Embryonic facial prominence (tissue), 1 donor: ENCODE measurements at regions not wholly inside any gene's neighbourhood (a gene's known extent, or its start where the extent isn't known, plus 50 kb on each side); places are given as distances from the start of the nearest gene placed in this dataset.

ENCODE experiments used
- DNase-seq: peaks from one replicate; pipeline ENCODE4 v3.0.0-alpha.2; 2016; ENCODE audit errors: extremely low spot score

- no peak for DNase-seq
Measured at GRCh38 chr10:111804781-111805180, 378.8 kb downstream of the GPAM start.

- no peak for DNase-seq
Measured at GRCh38 chr10:111811517-111811916, 372.0 kb downstream of the GPAM start.

- no peak for DNase-seq
Measured at GRCh38 chr10:111820471-111820870, 363.1 kb downstream of the GPAM start.

GRCh38 chr10:111821871-111822270, 361.7 kb downstream of the GPAM start:
- no peak for DNase-seq

DNA sequence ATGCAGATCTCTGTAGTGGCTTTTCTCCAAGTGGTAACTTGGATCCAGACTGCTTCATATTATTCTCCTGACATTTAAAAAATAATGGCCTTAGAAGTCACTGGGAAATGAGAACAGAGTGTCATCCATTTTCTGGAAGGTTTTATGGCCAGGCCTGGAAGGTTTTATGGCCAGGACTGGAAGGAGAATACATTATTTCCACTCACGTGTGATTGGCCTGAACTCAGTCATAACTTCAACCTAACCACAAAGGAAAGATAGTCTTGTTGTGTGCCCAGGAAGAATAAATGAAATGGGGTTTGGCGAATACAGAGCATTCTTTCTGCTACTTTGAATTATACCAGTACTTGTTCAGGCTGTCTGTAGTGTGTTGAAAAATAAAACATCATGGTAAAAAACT, 360.9 kb downstream of the GPAM start:
- DNase-seq, result no peak

DNA sequence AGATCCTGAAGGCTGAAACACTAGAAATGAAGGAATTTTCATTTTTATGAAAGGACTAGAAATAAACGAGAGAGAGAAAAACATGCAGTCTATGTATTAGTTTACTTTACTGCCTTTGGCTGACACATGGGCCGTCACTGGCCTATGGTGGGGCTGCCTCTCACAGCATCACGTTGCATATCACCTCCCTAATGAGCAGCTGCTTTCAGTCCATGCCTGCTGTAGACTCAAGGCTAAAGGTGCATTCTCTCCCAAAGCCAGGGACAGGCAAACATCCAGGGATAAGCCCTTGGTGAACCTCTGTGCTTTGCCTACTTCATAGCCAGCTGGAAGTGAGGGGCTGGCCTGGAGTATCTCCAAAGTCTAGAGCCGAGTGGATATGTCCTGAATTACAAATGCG, 359.4 kb downstream of the GPAM start:
- no peak for DNase-seq

DNA sequence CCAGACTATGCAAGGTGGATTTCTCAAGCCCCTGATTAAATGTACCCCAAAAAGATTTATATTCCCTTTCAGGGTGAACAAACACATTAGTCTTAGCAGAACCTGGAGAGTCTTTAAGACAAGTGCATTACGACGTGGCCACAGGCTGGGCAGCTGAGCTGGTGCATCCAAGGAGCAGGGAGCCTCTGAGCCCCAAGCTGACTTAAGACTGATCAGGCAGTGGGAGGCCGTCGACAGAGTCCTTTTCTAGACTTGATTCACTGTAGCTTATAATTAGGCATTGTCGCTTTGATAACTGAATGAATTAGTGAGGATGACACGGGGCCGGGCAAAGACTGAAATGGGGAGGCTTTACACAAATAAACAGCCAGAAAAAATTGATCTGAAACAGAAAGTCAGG, 353.2 kb downstream of the GPAM start:
- DNase-seq, result no peak

- DNase-seq, result no peak
Measured at GRCh38 chr10:111831058-111831457, 352.5 kb downstream of the GPAM start.

- DNase-seq, result no peak
Measured at GRCh38 chr10:111833251-111833650, 350.3 kb downstream of the GPAM start.

- no peak for DNase-seq
Measured at GRCh38 chr10:111835574-111835973, 348.0 kb downstream of the GPAM start.

DNA sequence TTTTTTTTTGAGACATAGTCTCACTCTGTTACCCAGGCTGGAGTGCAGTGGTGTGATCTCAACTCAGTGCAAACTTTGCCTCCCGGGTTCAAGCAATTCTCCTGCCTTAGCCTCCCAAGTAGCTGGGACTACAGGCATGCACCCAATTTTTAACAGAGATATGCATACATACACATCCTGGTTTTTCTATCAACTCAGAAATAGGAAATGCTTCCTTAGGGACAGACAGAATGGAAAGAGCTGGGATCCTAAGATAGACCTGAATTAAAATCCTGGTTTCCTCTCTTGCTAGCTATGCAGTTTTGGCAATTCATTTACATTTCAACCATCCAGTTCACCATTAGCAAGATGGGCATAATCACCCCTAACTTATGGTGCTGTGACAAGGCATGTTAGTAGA, 347.5 kb downstream of the GPAM start:
- no peak for DNase-seq

- DNase-seq, result no peak
Measured at GRCh38 chr10:111836571-111836970, 347.0 kb downstream of the GPAM start.

GRCh38 chr10:111837086-111837485, 346.5 kb downstream of the GPAM start:
- no peak for DNase-seq

DNA sequence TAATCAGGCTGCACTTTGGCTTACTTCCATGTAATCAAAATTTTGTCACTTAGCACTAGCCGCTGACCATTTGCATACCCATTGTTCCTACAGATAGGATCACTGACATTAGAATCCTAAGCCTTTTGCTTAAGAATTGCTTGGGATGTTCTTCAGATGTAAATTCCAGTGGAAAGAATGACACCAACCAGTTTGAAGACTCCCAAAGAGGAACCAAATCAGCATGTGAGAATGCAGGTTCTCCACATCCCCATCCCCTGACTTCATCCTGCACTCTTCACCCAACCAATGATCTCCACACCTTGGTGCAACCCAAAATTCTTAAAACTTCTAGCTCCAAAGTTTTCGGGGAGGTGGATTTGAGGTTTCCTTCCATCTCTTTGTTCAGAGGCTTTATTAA, 345.6 kb downstream of the GPAM start:
- no peak for DNase-seq

- DNase-seq, result no peak
Measured at GRCh38 chr10:111840546-111840945, 343.0 kb downstream of the GPAM start.

DNA sequence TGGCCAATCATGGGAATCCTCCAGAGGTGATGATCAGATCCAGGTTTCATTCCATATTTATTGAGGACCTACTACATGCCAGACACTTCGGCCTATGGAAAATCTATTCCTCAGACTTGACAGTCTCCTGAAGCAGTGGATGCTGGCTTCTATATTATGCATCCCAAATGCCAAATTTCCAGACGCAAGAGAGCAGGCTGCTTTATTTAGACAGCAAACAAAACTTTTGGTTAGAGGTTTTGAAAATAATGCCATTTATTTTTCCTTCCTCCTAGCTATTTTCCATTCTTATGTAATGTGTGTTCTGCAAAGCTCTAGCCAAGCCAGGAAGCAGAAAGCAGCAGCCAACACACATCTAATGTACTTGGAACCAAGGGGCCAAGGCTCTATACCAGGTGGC, 330.8 kb downstream of the GPAM start:
- no peak for DNase-seq

- DNase-seq, result no peak
Measured at GRCh38 chr10:111856631-111857030, 326.9 kb downstream of the GPAM start.

GRCh38 chr10:111865550-111865949, 318.0 kb downstream of the GPAM start:
- no peak for DNase-seq

GRCh38 chr10:111871458-111871857, 312.1 kb downstream of the GPAM start:
- no peak for DNase-seq

DNA sequence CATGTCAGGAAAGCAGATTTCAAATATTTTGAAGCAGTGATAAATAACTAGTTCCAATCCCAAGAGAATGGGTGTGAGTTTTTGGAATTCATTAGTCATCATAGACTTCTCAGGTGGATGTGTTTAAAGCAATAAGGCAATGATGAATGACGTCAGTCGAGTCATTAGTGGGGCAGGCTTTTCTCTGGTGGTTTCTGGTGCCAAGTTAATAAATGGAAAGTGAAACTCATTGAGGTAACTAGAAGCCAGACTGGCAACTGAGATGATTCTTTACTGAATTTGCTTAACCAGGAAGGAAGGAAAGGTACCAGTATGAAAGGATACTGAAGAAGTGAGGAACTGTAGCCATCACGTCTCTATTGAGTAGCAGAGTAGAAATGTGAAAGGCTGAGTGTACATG, 311.0 kb downstream of the GPAM start:
- DNase-seq, result no peak

DNA sequence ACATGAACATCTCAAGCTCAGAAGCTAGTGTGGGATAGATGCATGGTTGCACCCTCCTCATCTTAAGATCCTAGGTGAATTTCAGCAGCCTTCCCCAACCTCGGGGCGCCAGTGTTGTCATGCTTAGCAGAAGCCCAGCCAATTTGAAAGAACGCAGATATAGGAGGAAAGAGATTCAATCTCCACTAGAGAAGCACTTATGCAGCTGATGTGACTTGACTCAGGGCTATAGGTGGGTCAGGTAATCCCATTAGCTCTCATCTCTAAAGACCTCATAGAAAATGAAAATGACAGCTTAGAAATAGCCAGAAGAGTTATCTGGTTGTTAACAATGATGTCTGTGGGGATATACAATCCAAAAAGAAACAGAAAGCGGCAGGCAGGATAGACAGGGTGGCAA, 310.5 kb downstream of the GPAM start:
- DNase-seq, result no peak

DNA sequence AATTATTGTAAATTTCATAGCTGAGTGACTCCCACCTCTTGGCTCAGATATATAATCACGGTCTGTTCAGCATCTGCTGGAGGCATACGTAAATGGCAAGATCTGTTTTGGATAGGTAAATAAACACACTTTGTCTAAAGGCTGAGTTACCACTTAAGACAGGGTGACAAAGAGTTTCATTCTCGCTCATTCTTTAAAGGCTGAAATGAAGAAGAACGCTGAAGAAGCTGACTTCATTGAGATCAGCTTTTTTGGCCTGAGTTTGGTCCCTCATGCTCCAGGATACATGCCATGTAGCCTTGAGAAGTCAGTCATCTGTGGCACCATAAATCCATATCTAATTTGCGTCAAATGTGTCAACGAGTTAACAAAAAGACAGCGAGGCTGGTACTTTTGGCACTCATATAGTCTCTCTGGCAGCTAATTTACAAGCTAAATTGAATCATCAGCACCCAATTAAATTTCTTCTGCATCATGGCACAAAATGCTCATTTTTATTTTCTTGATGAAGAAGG, 309.9 kb downstream of the GPAM start:
- no peak for DNase-seq

GRCh38 chr10:111874576-111874975, 309.0 kb downstream of the GPAM start:
- no peak for DNase-seq

DNA sequence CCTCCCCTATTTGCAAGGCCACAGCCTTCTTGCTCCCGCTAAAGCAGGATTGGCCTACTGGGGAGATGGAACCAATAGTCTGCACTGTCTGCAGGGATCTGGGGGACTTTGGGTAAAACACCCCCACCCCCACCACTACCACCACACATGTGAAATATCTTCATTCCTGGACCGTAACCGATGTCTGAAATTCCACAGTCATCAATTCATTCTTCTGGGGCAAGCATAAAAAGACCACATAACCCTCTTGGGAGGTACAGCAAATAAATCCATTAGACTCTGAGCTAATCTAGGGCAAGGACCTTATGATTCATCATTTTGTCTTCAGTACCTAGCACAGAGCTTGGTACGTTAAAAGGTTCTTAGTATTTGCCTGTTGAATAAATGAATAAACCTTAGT, 307.8 kb downstream of the GPAM start:
- DNase-seq, result no peak

DNA sequence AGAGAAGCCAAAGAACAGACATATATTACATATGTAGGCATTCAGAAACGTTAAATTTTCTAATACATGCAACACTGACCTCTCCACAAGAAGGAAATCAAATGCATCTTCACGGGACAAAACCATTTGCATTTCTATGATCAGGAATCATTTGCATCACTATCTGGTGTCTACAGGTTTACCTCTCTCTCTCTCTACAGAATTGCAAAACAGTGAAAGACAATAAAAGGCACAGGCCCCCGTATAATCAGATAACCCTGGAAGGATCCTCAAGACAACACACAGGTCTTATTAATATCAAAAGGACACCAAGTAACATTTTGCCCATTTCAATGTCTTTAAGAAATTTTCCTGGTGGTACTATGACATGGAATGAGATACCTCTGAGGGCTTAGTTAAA, 306.3 kb downstream of the GPAM start:
- DNase-seq, result no peak
